ENCODE measurements at regions not wholly inside any gene's neighbourhood (a gene's known extent, or its start where the extent isn't known, plus 50 kb on each side); places are given as distances from the start of the nearest gene placed in this dataset.

DNA sequence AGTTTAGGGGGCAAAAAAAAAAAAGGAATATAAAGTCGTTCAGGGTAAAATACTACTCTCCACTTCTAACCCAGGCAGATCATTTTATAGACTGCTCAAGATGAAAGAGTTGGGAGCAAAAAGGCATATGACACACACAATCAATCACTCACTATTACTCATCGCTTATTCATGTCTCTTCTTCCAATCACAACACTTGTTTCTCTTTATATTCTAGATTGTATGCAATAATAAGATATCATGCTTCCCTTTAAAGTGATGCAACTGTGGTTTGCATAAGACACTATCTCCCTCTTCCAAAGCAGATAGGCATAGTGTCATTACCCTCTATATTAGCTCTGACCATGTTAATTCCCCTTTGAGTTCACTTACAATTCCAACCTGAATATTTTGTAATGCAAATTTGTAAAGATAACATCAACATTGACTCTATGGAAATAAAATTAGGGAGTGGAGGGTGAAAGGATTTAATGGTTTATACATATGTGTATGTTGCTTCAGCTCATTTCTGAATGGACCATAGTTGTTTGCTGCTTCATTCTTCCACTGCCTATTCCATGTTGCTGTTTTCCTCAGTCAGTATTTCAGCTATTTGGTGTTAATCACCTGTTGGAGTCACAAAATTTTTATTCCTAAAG, 154.9 kb upstream of the EPHA5 start:
- Mint-ChIP-seq H3K27ac (no peak overlapping the region), H3K4me1 (no peaks in the 10 kb centered on the region), H3K9me3 (no peaks in the 10 kb centered on the region), H3K36me3 (ENCODE audit: low read depth) (no peaks in the 10 kb centered on the region), H3K4me3 (no peak overlapping the region), H3K27me3 (ENCODE audit: low read depth) (no peaks in the 10 kb centered on the region)
- no peak for TF ChIP-seq CTCF (IDR thresholded peaks at IDR 0.05; ENCODE audit: unreplicated experiment in 3 of 3)

GRCh38 chr4:65819192-65819591, 148.9 kb upstream of the EPHA5 start:
- H3K27ac Mint-ChIP-seq: no peak overlapping the region
- H3K9me3 Mint-ChIP-seq: peaks cover 9% of the 10 kb centered on the region
- TF ChIP-seq CTCF (IDR thresholded peaks at IDR 0.05; ENCODE audit: unreplicated experiment in 3 of 3): no peak
- H3K4me3 Mint-ChIP-seq: no peak overlapping the region
- H3K4me1 Mint-ChIP-seq: no peaks in the 10 kb centered on the region
- no peaks in the 10 kb centered on the region for H3K27me3 Mint-ChIP-seq (ENCODE audit: low read depth)
- H3K36me3 Mint-ChIP-seq (ENCODE audit: low read depth): no peaks in the 10 kb centered on the region

DNA sequence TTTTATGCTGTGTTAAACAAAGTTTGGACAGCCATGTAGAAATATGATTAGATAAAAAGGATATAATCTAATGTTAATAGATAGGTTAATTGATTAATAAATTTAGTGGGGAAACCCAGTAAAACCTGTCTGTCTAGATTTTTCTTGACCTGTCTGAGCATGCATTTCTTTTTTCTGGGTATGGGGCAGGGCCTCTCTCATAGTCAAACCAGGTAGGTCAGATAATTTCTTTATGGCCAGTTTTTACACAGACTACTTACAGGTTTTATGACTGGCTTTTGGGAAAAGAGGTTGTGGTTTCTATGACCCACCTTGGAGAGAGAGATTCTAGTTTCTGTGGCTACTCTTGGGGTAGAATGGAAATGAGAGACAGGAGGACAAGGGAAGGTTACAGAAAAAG, 135.6 kb upstream of the EPHA5 start:
- H3K27ac Mint-ChIP-seq: no peak overlapping the region
- no peaks in the 10 kb centered on the region for H3K27me3 Mint-ChIP-seq (ENCODE audit: low read depth)
- H3K4me3 Mint-ChIP-seq: no peak overlapping the region
- H3K9me3 Mint-ChIP-seq: peaks cover 6% of the 10 kb centered on the region
- no peaks in the 10 kb centered on the region for H3K4me1 Mint-ChIP-seq
- TF ChIP-seq CTCF (IDR thresholded peaks at IDR 0.05; ENCODE audit: unreplicated experiment in 3 of 3): no peak
- no peaks in the 10 kb centered on the region for H3K36me3 Mint-ChIP-seq (ENCODE audit: low read depth)

GRCh38 chr4:65799513-65799912, 129.2 kb upstream of the EPHA5 start:
- H3K4me1 Mint-ChIP-seq: no peaks in the 10 kb centered on the region
- H3K27me3 Mint-ChIP-seq (ENCODE audit: low read depth): no peaks in the 10 kb centered on the region
- no peak overlapping the region for H3K4me3 Mint-ChIP-seq
- H3K27ac Mint-ChIP-seq: no peak overlapping the region
- no peaks in the 10 kb centered on the region for H3K36me3 Mint-ChIP-seq (ENCODE audit: low read depth)
- no peak for TF ChIP-seq CTCF (IDR thresholded peaks at IDR 0.05; ENCODE audit: unreplicated experiment in 3 of 3)
- H3K9me3 Mint-ChIP-seq: no peaks in the 10 kb centered on the region

DNA sequence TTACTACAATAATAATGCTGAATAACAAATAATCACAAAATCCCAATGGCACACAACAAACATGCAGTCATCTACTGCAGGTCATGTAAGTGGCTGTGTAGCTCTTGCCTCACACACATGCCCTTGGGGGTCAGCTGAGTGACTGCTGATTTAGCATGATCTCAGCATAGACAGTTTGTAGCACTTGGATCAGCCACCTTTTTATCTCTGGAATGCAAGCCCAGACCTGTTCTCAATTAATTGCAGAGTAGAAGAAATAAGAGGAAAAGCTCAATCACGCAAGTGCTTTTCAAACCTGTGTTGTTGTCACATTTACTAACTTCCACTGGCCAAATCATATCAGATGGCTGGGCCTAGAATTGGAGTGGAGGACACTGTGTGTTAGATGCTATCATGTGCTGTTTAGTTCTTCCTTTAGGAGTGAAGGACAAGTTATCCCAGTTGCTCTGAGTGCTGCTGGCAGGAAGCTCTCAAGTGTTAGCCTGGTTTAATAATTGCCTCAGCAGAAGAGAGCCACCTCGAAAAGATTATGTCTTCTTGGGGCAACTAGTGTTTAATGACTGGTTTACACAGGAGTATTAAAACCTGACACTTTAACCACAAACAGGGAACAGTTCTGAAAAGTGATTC, 128.3 kb upstream of the EPHA5 start:
- no peaks in the 10 kb centered on the region for H3K36me3 Mint-ChIP-seq (ENCODE audit: low read depth)

More for the DNA sequence above, 128.3 kb upstream of the EPHA5 start:
- H3K27ac Mint-ChIP-seq: no peak overlapping the region
- no peaks in the 10 kb centered on the region for H3K4me1 Mint-ChIP-seq
- H3K27me3 Mint-ChIP-seq (ENCODE audit: low read depth): no peaks in the 10 kb centered on the region
- TF ChIP-seq CTCF (IDR thresholded peaks at IDR 0.05; ENCODE audit: unreplicated experiment in 3 of 3): no peak
- H3K9me3 Mint-ChIP-seq: no peaks in the 10 kb centered on the region
- no peak overlapping the region for H3K4me3 Mint-ChIP-seq
